GM23248 (cell line): ENCODE measurements at regions not wholly inside any gene's neighbourhood (a gene's known extent, or its start where the extent isn't known, plus 50 kb on each side); places are given as distances from the start of the nearest gene placed in this dataset.

Experiments used
- EZH2 ChIP-seq: fragments of 200-600 bp; sonication (generic); IDR thresholded peaks from 2 replicates; pipeline ENCODE4 v1.6.1; 2018; ENCODE audit warnings: antibody characterized with exemption, mild to moderate bottlenecking; ENCODE audit not compliant: insufficient read depth, poor library complexity, severe bottlenecking
- EZH2phosphoT487 ChIP-seq: fragments of 200-600 bp; sonication (generic); IDR thresholded peaks from 2 replicates; pipeline ENCODE4 v1.6.1; 2018; ENCODE audit warnings: antibody characterized with exemption, moderate library complexity, mild to moderate bottlenecking, low read depth; ENCODE audit not compliant: insufficient read depth

GRCh38 chr3:104536715-104537114 lies 830.0 kb upstream of the ALCAM start:
- TF ChIP-seq EZH2phosphoT487, result no peak
- no peak for TF ChIP-seq EZH2
